GM12873 (cell line): ENCODE measurements at regions not wholly inside any gene's neighbourhood (a gene's known extent, or its start where the extent isn't known, plus 50 kb on each side); places are given as distances from the start of the nearest gene placed in this dataset.

Experiments
- TF ChIP-seq, protein P1 (sequence below): IDR thresholded peaks from 2 replicates; pipeline ENCODE4 v1.5.1; 2012; ENCODE audit warnings: low read depth, mild to moderate bottlenecking, moderate library complexity, low read length, control low read depth; ENCODE audit not compliant: insufficient read depth; ENCODE audit errors: missing control alignments

DNA sequence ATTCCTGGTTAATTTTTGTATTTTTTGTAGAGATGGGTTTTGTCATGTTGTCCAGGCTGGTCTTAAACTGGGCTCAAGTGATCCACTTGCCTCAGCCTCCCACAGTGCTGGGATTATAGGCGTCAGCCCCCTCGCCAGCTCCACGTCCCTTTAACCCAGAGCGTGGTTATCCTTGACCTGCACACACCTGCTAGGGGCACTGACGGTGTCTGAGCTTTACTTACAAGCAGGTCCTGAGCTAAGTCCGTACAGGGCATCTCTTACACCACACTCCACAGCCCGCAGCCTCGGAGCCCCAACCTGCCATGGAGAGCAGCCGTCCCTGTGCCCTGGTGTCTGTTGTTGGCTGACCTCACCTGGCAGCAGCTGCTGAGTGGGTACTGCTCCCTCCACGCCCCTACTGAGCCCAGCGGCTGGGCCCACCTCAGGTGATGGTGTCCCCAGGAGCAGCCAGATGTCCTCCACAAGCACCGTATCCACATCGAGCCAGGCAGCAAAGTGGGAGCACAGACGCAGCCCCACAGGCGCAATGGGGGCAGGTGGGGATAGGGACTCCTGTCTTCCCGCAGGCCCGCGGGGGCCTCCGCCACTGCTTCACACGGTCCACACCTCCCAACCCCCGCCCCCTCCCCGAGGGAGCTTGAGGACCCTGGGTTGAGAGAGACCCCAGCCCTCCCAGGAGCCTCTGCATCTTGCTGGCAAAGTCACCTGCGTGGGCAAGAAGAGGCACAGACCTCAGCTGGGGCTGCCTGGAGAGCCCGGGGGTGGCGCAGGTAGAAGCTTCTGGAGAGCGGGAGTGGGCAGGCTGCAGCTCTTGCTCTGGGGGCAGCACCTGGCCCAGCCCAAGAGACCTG is 325.4 kb upstream of the SFSWAP start:
- TF ChIP-seq, protein P1, sequence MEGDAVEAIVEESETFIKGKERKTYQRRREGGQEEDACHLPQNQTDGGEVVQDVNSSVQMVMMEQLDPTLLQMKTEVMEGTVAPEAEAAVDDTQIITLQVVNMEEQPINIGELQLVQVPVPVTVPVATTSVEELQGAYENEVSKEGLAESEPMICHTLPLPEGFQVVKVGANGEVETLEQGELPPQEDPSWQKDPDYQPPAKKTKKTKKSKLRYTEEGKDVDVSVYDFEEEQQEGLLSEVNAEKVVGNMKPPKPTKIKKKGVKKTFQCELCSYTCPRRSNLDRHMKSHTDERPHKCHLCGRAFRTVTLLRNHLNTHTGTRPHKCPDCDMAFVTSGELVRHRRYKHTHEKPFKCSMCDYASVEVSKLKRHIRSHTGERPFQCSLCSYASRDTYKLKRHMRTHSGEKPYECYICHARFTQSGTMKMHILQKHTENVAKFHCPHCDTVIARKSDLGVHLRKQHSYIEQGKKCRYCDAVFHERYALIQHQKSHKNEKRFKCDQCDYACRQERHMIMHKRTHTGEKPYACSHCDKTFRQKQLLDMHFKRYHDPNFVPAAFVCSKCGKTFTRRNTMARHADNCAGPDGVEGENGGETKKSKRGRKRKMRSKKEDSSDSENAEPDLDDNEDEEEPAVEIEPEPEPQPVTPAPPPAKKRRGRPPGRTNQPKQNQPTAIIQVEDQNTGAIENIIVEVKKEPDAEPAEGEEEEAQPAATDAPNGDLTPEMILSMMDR: no peak

DNA sequence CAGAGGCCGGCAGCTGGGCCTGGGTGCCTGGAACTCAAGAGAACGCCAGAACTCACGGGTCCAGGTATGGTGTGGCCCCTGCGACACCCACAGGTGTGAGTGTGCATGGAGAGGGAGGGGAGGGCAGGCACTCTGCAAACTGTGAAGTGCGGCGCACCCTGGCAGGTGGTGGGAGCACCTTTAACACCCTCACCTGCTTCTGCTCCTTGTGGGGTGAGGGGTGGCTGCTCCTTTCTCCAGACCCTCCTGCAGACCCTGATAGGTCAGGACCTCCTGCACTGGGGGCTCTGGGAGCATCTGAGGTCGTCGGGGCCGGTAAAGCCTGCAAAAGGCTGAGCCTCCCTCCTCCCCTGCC is 324.7 kb upstream of the SFSWAP start:
- TF ChIP-seq, protein P1: no peak

DNA sequence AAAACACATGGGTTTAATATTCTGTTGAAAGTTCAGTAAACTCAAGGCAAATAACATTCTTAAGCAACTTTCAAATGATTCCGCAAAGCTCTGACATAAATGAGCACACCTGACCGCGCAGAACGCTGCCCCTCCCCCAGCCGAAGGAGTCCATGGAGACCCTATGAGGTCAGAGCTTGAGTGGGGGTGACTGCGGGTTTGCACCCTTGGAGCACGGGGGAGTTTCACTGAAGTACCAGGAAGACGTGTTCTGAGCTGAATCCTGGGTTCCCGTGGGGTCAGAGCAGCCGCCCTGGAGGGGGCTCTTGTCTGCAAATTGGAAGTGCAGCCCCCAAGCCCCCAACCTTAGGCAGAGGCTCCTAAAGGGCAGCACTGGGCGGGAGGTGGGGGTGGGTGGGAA is 324.1 kb upstream of the SFSWAP start:
- TF ChIP-seq, protein P1: no peak

DNA sequence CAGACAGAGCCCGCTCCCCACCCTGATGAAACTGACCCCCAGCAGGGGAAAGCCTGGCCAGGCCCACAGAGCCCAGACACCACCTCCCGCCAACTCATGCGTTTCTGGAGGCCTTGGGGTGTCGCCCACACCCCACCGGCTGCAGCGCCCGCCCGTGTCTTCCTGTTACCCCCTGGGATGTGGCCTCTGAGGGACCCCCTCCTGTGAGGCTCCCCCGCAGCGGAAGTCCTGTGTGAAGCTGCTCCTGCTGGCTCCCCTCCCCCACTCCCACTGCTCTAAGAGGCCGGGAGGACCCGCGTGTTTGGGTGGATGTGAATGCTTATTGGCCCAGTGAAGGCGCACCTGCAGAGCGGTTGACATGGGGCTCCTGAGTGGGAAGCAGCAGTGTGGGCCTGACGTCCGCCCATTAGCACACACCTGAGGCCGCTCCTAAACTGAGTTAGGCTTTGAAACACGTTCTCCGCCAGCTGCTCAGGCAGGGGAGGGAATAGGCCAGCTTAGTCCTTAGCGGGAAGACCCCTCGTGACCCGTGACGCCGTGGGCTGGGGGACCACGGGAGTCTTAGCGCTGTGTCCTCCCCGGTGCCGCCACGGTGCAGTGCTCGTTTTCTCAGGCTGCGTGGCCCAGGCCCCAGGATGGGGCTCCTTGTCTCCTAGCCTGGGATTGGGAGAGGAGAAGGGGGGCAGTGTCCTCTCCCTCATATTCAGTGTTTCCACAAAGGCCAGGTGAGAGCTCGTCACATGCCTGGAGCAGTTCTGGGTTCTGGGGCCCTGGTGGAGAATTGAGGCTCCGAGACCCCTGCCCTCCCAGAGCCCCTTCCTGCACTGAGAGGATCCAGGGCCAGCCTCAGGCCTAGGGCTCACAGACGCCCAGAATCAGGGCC is 323.4 kb upstream of the SFSWAP start:
- TF ChIP-seq, protein P1: no peak

DNA sequence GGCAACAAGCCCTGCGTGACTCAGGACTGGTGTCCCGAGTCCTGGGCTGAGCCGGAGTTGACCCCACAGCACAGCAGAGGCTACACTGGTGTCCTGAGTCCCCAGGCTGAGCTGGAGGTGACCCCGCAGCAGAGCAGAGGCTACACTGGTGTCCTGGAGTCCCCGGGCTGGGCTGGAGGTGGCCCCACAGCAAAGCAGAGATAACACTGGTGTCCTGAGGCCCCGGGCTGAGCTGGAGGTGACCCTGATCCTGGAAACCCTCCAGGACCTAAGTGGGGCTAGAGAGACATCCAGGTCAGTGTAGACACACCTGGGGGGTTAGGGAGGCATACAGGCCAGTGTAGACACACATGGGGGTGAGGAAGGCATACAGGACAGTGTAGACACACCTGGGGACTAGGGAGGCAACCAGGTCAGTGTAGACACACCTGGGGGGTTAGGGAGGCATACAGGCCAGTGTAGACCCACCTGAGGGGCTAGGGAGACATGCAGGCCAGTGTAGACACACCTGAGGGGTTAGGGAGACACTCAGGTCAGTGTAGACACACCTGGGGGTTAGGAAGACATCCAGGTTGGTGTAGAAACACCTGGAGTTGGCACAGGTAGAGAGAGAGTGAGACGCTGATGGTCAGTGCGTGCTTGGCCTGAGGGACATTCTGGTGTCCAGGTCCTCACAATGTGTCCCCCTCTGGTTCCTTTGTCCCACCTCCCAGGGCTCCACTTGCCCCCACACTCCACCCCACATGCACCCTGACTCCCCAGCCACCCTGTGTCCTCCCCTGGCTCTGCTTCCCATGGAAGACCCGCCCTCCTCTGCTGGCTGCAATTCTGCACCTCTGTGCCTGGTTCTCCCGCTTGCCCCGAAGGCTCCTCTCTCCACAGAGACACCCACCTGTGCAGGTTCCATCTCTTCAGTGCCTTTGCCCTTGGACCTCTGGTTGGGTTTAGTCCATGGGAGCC is 321.6 kb upstream of the SFSWAP start:
- TF ChIP-seq, protein P1: no peak

DNA sequence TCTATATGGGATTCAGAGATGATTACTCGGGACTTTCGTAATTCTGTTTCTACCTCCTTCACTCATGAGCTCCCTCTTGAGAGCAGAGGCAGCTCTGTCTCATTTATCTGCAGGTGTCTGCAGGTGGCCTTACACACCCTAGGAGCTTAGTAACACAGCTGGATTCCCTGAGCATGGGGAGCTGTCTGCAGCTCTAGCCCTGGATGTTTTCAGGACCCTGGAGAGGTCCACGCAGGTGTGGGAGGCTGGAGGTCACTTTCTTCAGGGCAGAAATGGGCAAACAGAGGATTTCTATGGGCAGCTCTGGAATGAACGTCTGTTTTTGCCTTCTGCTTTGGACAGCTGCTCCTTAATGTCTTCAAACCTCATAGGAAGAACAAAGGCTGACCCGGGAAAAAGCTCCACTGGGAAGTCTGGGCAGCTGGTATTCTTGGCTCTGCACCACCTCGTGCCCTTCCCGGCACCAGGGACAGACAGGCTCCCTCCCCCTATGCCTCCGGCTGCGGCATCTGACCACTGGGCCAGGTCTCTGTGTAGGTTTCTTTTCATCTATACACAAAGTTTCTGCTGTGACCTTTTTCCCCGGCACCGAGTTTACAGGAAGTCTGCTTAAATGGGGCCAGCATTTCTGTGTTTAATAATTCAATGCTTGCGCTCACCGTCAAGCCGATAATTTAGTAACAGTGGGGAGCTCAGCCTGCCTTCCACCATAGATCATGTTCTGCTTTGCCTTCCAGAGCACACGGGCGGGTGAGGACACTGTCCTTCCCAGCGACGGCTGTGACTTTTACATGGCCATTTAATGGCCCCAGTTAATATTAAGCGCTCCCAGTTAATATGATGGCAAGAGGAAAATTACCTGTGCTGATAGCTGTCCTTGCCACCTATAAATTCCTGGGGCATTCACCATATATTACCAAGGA is 320.2 kb upstream of the SFSWAP start:
- TF ChIP-seq, protein P1: no peak
